Right lung (tissue), 2 donors: ENCODE measurements at regions not wholly inside any gene's neighbourhood (a gene's known extent, or its start where the extent isn't known, plus 50 kb on each side); places are given as distances from the start of the nearest gene placed in this dataset.

Experiments used
- DNase-seq, 2 donors: peaks; one replicate each; pipeline ENCODE4 v3.0.0-alpha.2; 2013

DNA sequence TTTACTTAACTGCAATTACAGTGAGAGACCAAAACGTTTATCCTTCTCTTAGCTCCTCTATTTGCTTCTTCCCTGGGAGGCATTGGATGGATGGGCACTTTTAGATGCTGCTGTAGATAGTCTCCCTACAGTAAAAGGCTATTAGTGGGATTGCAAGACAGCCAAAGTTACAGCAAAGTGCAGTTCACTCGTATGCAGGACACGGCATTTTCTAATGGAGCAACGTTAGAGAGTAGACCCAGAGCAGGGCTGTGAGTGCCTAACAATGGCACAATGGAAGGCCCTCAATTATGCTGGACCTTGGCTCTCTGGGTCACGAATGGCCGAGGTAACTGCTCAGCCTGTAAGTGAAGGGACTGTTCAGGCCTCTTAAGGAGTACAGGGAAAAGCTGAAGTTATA, 605.8 kb upstream of the NOX3 start:
- DNase-seq: no peak

DNA sequence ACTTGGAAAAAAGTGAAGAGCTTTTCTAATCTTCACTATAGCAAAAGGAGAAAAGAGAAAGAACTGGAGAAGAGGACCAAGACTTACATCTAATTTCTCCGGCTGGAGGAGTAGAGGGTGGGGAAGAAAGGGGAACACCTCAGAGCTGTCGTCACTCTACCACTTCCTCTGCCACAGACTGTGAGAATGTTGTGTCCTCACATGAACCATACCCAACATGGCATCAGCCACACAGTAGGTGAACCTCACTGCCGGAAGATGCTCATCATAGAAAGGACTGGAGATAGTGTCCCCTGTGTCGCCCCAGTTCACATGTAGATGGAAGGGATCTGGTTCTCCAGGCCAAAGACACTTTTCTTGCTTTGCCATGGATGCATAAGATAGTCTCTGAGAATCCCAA, 604.4 kb upstream of the NOX3 start:
- DNase-seq: no peak

DNA sequence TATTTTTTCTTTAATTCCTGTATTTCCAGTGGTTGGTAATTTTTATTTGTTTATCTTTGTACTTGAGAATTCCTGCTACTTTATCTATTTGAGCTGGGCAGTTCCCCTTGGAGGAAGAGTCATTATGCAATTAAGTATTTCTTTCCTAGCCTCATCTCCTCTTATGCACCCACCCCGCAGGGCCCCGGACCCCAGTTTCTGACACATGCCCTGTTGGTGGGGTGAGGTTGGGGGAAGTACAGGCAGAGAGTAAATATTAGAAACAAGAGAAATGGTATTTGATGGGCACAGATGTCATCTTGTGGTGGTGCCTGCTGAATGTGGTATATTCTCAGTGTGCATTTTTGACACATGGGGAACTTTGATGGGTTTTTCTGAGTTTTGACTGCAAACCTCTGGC, 602.7 kb upstream of the NOX3 start:
- no peak for DNase-seq

DNA sequence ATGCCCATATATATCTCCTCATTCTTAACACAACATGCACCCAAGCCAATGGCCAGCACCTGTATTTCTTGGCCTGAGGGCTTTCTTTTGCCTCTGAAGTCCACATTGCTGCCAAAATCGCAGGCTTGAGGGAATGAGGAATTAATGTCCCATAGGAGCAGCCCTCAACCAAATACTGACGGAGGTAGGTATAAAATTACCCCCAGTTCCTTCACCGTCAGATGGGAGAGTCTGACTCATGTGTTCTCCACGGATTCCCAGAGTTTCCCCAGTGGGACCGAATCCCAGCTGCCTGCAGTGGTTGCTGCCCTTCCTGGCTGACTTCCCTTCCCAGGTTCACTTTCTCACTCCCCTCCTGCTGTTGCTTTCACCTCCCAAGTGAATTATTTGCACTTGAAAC, 602.2 kb upstream of the NOX3 start:
- DNase-seq: no peak

DNA sequence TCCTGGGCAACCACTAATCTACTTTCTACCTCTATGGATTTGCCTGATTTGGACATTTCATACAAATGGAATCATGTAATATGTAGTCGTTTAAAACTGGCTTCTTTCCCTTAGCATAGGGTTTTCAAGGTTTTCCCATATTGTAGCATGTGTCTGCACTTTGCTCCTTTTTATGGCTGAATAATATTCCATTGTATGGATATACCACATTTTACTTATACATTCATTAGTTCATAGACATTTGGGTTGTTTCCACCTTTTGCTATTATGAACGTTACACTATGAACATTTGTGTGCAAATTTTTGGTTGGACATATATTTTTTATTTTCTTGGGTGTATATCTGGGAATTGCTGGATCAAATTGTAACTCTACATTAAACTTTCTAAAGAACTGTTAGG, 600.4 kb upstream of the NOX3 start:
- DNase-seq: no peak

DNA sequence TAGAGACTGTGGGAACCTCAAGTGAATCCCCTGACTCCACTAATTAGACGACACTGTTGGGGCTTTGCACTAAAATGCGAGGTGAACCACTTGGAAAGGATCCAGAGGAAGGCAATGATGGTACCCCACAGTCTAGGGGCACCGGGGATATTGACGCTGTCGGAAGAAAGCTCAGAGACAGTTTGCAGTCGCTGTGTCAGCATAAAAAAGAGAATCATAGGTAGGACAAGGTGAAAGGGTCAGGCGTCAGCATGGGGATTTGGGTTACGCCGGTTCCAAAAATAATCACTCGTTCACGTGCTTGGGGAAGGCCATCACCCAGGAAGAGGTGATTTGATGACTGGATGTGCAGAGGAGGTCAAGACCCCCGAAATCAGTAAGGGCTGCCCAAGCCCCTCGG, 598.0 kb upstream of the NOX3 start:
- DNase-seq: no peak

DNA sequence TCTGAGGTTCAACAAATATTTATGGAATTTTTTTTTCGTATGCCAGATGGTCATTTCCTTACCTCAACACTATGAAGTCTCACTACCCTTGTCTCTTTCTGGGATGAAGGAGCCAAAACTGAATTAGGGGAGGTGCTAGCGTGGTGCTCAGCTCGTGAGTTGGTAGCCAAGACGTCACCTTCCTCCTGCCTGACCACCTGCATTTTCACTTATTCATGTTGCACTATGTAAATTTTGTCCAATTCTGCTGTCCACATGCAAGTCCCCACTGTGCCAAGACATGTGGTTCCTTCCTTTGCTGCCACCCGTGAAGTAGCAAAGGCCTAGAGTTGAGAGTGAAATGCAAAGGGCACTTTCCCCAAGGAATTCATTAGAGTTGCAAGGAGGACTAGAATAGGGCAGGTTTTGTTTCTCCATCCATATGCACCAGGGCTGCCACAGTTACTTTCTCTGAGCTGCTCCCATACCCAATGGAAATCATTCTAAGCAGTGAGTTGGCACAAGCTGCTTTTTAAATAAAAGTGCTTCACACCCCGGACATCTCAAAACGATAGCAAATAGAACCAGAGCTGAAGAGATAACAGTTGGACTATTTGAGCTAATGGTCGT, 591.3 kb upstream of the NOX3 start:
- no peak for DNase-seq

DNA sequence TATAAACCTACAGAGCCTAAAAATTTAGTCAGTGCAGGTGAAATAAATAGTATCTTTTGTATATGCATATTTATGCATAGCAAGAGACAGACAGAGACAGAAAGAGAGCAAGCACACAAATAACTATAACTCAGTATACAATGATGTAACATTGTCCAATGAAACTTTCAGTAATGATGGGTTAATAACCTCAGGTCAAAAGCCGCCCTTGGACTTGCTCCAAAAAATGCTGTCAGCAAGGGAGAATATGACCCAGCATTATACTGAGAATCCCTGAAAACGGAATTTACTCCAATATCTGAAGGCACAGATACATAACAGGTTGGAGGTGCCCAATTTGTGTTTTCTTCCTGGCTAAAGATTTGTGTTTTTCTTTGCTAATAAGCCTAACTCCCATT, 590.6 kb upstream of the NOX3 start:
- no peak for DNase-seq

DNA sequence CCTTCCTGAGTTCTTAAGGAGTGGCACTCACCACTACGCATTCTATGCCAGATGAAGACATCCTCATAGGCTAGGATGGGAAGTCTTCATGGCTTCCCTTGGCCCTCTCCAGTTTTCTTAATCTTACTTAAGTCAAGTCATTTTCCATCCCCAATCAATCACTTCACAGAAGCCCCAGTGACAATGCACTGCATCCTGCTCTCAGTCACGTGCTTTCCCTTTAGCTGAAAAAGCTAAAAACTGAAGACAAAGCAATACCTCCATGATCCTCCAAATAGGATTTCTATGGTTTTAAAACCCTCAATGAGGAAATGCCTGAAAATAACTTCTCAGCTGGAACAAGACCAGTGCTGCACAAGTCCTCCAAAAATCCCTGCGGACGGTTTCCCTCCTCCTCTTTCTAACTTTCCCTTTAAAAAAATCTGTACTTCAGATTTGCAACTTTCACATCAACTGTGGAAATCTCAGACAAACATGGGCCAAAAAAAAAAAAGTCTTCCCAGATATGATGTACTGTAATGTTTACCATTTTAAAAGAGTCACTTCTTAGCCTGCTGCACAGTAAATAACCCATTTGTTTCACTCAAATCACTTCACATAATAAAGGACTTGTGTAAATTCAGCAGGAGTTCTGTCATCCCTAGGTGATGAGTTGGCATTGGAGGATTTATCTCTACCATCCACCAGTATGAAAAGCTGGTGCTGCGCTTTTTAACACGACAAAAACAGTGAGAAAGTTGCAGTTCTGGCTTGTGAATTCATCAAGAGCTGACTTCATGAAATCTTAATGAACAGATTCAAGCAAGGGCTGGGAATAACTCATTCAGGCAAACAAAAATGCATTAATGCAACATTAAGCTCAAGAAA, 590.0 kb upstream of the NOX3 start:
- peak in 1 of 2 donors; percentile 11 for DNase-seq

DNA sequence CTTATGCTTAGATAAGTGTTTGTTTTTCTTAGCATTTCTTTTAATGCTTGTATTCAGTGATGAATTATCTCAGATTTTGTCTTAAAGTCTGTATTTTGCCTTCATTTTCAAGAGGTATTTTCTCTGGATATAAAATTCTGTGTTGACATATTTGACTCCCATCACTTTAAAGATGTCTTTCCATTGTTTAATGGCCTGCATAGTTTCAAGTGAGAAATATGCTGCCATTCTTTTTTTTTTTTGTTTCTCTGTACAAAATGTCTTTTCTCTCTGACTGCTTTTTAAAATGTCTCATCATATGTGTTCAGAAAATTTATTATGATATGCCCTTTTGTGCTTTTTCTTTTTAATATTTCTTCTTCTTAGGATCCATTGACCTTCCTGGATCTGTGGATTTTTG, 578.0 kb upstream of the NOX3 start:
- no peak for DNase-seq

DNA sequence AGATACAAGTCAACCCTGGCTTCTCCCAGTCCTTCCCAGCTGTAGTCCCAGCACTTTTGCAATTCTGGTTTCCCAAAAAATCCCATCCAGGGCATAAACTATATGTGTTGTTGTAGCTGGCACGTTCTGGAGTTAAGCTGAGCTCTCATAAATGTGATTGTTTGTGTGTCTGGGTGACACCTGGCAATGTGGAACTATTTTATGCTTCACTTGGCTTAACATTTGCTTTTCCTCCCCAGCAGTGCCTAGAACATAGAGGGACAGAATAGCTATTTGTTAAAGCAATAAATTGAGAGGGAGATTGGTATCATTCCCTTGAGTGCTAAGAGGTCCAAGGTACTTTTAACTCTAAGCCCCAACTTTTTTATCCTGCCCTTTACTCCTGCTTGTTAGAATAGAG, 575.9 kb upstream of the NOX3 start:
- no peak for DNase-seq

DNA sequence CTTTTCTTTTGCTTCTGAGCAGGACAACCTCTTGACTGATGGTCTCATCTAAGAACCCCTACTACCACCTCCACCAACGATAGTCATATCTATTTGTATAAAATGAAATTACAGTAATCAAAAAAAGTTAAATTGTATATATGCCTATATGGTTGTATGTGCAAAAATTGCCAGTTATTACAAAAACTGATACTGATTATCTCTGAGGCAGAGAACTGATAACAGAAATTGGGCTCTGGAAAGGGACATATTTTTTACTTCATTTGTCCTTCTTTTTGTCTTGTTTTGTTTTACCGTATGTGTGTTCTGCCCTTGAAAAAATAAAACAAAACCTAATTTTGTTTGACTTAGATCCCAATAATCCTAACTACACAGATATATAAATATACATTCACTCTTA, 574.4 kb upstream of the NOX3 start:
- DNase-seq: no peak

DNA sequence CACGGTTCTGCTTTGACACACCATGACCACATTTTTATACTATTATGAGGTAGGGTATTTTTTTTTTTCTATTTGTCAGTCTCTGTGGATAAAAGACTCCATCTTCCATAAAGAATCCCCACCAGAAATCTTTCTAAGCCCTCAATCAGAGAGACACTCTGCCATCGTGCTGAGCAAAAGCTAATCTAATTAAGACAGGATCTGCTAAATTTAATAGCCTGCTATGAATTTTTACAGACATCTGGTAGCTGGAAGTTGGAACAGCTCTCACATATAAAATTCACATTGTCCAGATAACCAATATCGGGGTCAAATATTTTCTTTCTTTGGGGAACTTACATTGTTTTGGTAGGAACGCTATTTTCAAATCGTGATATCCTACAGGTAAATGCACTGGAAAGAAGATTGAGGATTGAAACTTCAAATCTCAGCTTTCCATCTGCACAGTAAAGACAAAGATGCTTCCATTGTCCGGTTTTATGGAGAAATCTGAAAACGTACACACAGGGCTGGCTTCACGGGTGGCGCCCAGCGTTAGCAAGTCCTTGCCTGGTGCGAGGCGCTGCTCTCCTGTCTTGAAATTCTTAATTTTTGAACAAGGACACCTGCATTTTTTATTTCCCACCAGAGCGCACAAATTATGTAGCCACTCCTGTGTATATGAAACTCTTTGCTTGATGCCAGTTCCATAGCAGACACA, 573.8 kb upstream of the NOX3 start:
- DNase-seq: no peak

DNA sequence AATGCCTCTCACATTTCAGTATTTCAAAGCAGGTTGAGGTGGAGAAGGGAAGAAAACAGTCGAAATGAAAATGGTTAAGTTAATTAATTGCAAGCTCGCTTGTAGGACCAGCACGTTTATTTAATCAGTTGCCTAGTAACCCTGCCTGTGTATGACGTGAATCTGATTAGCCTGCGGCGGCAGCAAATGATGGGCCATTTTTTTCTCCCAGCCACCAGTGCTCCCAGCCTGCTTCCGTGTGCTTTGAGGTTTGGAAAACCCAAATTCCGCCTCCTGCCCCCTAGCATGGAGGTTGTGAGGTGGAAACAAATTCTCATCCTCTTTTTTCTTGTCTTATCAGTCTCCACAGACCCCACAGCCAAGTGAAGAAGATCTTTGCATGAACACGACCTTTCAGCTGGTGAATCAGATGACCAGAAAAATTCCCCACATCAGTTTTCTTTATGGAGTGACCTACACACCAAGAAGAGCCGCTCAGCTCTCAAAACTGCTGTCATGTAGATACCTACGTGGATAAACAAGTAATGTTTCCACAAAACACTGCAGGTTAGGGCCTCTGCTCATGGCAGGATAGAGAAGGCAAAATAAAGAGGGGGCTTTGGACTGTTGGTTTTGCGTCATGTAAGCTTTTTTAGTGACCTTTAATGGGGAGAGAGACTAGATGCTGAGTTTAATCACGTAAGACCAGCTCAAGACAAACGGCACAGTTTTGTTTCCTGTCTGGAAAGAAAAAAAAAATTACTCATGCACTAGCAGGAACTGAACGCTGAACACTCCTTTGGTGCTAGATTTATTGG, 572.9 kb upstream of the NOX3 start:
- no peak for DNase-seq

DNA sequence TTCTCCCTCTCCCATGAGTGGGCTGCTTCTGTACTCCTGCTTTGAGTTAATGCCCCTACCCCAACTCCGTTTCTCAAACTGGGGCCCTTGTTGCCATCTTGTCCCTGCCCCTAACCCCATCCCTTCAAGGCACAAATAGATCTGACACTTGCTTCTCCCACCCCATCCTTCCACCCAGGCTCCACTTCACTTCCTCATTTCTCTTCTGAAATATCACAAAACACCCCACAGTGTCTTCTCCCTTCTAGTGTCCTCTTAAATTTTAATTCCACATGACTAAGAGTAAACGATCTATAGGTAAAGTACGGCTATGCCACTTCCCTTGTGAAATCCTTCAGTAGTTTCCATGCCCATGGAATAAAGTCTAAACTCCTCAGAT, 571.6 kb upstream of the NOX3 start:
- DNase-seq: no peak

DNA sequence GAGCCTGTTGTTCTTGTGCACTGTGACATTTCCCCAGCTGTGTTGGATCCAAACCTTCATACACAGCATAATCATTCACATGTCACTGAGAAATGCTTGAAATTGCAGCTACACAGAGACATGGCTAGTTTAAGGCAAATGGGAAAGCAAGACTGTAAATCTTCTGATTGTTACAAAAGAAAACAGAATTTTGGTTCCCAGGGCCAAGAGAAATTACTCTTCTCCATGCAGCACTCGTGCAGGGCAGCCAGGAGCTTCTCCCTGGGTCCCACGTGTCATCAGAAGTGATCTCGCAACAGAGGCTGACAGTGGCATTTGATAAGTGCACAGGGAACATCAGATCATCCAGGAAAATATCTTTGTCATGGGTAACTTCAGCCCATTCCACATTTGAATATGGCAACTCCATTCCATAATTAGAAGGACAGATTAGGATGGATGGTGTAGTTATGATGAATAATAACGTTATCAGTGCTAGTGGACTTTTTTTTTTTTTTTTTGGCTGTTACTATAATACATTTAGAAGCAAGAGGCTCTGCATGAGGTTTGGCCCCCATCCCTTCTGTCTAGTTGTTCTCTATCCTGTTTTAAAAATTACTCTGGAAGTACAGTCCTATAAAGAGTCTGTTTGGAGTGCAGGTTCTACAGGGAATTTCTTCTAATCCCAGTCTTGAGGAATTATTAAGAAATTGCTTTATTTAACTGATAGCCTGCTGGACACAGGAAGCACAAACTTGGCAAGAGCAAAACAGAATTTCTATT, 571.0 kb upstream of the NOX3 start:
- no peak for DNase-seq

DNA sequence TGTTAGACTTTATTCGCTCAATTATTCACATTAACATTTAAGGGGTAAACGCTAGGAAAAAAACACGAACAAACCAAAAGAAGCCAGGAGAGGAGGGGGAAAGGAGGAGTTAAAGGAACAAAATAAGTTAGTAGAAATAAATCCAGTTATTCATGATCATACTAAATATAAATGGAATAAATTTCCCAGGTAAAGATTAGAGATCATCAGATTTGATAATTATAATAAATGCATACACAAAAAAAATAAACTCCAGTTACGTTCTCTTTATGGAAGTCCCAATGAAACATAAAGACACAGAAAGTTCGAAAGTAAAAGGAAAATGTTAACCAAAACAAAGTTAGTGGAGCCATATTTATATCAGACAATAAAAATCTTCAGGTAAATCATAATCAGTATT, 568.7 kb upstream of the NOX3 start:
- DNase-seq: no peak

DNA sequence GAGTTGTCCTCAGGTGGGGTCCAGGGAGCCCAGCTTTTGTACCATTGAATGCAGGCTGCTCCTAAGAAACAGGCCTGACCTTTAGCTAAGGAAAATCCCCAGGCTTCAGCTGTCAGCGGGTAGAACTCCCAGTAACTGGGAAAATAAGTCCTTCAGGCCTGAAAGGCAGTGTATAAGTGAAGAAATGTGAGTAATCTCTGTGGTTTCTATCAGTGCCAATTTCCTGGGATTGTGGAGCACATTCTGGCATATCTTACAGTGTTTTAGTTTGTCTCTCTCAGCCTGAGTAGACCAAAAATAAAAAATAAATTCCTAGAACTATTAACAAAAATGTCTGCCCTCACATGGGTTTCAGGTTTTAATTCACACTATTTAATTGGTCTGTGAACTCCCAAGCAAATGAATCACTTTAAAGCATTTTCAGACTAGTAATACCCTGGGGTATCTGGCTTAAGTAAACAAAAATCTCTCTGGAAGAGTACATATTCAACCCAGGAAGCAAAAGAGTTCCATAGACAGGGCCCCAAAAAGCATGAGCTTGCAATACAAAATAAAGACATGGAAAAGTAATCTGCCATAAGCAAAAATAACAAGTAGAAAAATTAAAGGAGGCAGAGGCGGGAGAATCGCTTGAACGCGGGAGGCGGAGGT, 566.2 kb upstream of the NOX3 start:
- DNase-seq: no peak

DNA sequence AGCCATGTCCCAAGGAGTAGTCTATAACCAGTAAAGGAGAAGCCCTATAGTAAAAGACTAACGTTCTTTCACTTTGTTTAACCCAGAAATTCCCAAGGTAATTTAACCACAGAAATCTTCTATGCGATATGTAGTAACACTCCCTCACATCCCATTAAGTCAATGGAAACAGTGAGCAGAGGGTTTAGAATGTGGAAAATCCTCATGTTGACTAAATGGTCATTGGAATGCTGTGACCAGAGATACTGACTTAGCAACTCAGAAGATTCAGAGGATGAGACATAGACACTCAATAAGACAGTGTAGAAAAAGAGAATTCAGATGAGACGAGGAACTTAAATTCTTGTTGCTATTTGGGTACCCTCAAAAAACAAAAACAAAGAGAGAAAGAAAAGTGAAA, 562.2 kb upstream of the NOX3 start:
- DNase-seq: no peak

DNA sequence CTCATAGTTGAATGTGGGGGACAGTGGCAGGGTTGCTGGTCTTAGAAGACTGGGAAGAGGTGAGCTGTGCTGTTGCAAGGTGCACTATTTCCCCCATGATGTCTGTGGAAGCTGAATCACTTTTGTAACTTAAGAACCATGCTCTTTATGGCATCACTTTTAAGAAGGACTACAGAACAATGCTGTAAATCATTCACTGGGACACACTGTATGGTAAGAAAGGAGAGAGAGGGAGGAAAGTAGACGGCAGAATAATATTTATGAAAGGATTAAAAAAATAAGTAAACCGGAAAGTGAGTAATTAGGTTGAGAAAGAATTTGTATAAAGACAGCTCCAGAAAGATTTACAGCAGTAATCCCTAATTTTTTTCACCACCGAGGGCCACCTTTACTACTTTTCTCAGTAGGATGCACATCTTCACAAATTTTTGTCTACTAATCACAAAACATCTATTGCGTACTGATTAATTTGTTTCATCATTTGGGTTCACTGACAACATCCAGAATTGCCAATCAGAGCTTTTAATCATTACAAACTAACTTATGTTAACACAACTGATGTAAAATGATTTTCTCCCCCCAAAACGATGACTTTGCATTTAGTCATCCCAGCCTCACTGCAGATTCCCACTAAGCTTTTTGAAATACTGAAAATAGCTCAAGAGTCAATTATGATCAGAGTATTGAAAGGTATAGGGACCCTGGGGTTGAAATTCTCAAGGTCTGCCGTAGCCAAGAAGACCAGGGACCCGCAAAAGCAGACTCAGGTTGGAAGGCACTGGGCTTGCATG, 560.7 kb upstream of the NOX3 start:
- DNase-seq: no peak
